ENCODE measurements at regions not wholly inside any gene's neighbourhood (a gene's known extent, or its start where the extent isn't known, plus 50 kb on each side); places are given as distances from the start of the nearest gene placed in this dataset.

DNA sequence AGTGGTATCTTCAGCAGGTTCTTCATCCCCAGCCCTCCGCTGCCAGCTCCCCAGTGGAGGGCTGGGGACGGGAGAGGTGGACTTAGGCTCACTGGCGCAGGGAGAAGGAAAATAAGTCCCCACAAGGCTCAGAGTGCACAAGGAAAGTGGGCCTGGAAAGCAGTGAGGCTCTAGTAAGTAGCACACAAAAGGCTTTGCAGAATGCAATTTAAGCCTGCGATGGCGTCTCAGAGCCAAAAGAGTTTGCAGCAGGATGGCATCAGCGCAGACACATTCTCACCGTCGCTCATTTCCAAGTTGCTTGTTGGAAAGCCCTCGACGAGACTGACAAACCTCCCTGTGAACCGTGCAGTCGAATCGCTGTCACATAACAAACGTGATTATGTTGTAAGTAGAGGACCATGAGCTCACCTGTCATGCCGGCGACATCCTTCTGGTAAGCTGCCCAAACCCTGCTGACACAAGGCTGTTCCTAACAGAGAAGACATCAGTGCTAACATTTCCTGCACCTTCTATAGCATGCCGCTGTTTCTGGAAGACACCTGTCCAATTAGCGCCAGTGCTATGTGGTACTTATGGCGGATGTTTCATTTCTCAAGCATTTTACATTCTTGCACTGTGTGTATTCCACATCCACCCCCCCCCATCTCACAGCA, 98.3 kb upstream of the NPVF start:
- no peak overlapping the region for H3K27ac ChIP-seq (ENCODE audit: low read depth, low read length, poor library complexity, severe bottlenecking)
- no peak overlapping the region for H3K4me3 ChIP-seq (ENCODE audit: low read depth, low read length, poor library complexity, severe bottlenecking)
- POLR2A ChIA-PET (ENCODE audit: low non-redundant PET) = no interaction called here
- CTCF ChIA-PET = no interaction called here
- peaks cover 6% of the 10 kb centered on the region for H3K27me3 ChIP-seq (replicated peaks; ENCODE audit: insufficient read depth, low read depth, low read length, poor library complexity)
- DNase-seq (ENCODE audit: low spot score) = no peak
- H3K4me1 ChIP-seq (ENCODE audit: insufficient read depth, low read length, poor library complexity, severe bottlenecking) = no peaks in the 10 kb centered on the region
- no TSS peak for BruUV-seq (replicated peaks)
- no peak for TF ChIP-seq EZH2 (IDR thresholded peaks at IDR 0.05; ENCODE audit: borderline replicate concordance, low read depth, low read length, poor library complexity, severe bottlenecking)
- TF ChIP-seq, protein P1, sequence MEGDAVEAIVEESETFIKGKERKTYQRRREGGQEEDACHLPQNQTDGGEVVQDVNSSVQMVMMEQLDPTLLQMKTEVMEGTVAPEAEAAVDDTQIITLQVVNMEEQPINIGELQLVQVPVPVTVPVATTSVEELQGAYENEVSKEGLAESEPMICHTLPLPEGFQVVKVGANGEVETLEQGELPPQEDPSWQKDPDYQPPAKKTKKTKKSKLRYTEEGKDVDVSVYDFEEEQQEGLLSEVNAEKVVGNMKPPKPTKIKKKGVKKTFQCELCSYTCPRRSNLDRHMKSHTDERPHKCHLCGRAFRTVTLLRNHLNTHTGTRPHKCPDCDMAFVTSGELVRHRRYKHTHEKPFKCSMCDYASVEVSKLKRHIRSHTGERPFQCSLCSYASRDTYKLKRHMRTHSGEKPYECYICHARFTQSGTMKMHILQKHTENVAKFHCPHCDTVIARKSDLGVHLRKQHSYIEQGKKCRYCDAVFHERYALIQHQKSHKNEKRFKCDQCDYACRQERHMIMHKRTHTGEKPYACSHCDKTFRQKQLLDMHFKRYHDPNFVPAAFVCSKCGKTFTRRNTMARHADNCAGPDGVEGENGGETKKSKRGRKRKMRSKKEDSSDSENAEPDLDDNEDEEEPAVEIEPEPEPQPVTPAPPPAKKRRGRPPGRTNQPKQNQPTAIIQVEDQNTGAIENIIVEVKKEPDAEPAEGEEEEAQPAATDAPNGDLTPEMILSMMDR (conservative IDR thresholded peaks at IDR 0.05; ENCODE audit: low read depth, low read length) = no peak
- no peaks in the 10 kb centered on the region for H3K36me3 ChIP-seq (ENCODE audit: insufficient read depth, low read length, poor library complexity, severe bottlenecking)
- H3K9me3 ChIP-seq (ENCODE audit: low read depth, low read length, poor library complexity, severe bottlenecking) = no peaks in the 10 kb centered on the region
- intact Hi-C loops (cut with micrococcal nuclease; ENCODE audit: unreplicated experiment) = no loop called here

DNA sequence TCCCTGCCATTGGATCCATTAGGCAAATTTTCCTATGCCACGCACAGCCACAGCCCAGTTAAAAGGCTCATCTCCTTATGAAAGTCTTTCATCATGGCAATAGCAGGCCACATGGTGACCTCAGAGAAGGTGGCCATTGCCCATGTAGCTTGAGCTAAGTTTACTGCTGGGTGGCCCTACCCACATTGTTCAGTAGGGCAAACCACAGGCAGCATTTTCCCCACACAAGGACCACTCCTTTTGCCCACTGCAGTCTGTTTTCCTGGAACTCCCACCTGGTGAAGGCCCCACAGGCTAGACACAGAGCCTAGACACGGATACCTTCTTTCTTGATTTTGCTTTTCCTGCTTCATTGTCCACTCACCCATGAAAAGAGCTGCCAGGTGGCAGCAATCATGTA, 101.5 kb upstream of the NPVF start:
- Histone ChIP-seq H3K36me3 (ENCODE audit: insufficient read depth, low read length, poor library complexity, severe bottlenecking) (no peaks in the 10 kb centered on the region), H3K4me3 (ENCODE audit: low read depth, low read length, poor library complexity, severe bottlenecking) (no peak overlapping the region), H3K4me1 (ENCODE audit: insufficient read depth, low read length, poor library complexity, severe bottlenecking) (no peaks in the 10 kb centered on the region), H3K27me3 (replicated peaks; ENCODE audit: insufficient read depth, low read depth, low read length, poor library complexity) (no peaks in the 10 kb centered on the region), H3K27ac (ENCODE audit: low read depth, low read length, poor library complexity, severe bottlenecking) (no peak overlapping the region), H3K9me3 (ENCODE audit: low read depth, low read length, poor library complexity, severe bottlenecking) (no peaks in the 10 kb centered on the region)
- CTCF ChIA-PET = no interaction called here
- DNase-seq (ENCODE audit: low spot score) = no peak
- no peak for TF ChIP-seq EZH2 (IDR thresholded peaks at IDR 0.05; ENCODE audit: borderline replicate concordance, low read depth, low read length, poor library complexity, severe bottlenecking)
- TF ChIP-seq, protein P1 (conservative IDR thresholded peaks at IDR 0.05; ENCODE audit: low read depth, low read length) = no peak
- no TSS peak for BruUV-seq (replicated peaks)
- intact Hi-C loops (cut with micrococcal nuclease; ENCODE audit: unreplicated experiment) = no loop called here
- POLR2A ChIA-PET (ENCODE audit: low non-redundant PET) = no interaction called here

DNA sequence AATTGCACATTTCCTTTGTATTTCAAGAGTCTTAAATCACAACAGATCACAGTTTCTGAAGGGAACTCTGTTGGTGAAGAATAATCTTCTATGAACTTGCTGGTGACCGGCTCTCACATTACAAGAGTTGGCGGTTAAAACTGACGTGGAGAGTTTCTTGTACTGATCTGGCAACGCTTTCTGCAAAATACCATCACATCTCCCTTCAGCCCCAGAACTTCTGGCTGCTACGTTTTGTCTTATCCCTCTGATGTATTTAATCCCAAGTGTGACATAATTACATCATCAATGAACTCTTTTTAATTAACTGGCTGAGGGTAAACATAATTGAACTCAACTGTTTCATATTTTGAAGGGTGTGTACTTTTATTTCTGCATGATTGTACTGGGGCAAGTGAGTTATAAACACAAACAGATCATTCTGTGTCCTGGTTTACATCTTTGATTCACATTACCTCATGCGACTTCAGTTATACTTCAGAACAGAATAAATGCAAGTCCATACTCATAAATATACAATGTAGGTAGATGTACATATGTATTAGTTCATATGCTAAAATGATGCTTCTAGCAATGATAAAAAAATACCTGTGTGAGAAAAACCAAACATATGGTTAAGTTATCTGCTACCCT, 105.1 kb upstream of the NPVF start:
- Histone ChIP-seq H3K36me3 (ENCODE audit: insufficient read depth, low read length, poor library complexity, severe bottlenecking) (no peaks in the 10 kb centered on the region), H3K4me1 (ENCODE audit: insufficient read depth, low read length, poor library complexity, severe bottlenecking) (no peaks in the 10 kb centered on the region), H3K4me3 (ENCODE audit: low read depth, low read length, poor library complexity, severe bottlenecking) (no peak overlapping the region), H3K27ac (ENCODE audit: low read depth, low read length, poor library complexity, severe bottlenecking) (no peak overlapping the region), H3K9me3 (ENCODE audit: low read depth, low read length, poor library complexity, severe bottlenecking) (no peaks in the 10 kb centered on the region), H3K27me3 (replicated peaks; ENCODE audit: insufficient read depth, low read depth, low read length, poor library complexity) (peaks cover 8% of the 10 kb centered on the region)
- POLR2A ChIA-PET (ENCODE audit: low non-redundant PET) = no interaction called here
- TF ChIP-seq EZH2 (IDR thresholded peaks at IDR 0.05; ENCODE audit: borderline replicate concordance, low read depth, low read length, poor library complexity, severe bottlenecking) = no peak
- TF ChIP-seq, protein P1 (conservative IDR thresholded peaks at IDR 0.05; ENCODE audit: low read depth, low read length) = no peak
- BruUV-seq (replicated peaks) = no TSS peak
- intact Hi-C loops (cut with micrococcal nuclease; ENCODE audit: unreplicated experiment) = no loop called here
- no peak for DNase-seq (ENCODE audit: low spot score)
- CTCF ChIA-PET = no interaction called here
